CD8-positive, alpha-beta memory T cell (primary cell): ENCODE measurements at regions not wholly inside any gene's neighbourhood (a gene's known extent, or its start where the extent isn't known, plus 50 kb on each side); places are given as distances from the start of the nearest gene placed in this dataset.

ENCODE experiments used
- CTCF ChIA-PET: fragments of 350-600 bp; sonication (Branson Sonifier 250); formaldehyde crosslinking; loops from one replicate; lab custom pipeline; 2021; ENCODE audit warnings: antibody characterized with exemption; lab: Charles Lee
- POLR2A ChIA-PET: fragments of 350-600 bp; sonication (Branson Sonifier 250); formaldehyde crosslinking; loops from one replicate; lab custom pipeline; 2021; ENCODE audit warnings: antibody characterized with exemption; lab: Charles Lee
- DNase-seq, 5 donors: peaks; one replicate each; pipeline versions ENCODE4 v3.0.0 to v3.0.0-alpha.2; 2020 to 2022; ENCODE audit warnings: mixed read lengths in 1 of 5
- H3K27ac ChIP-seq: one replicate; pipeline ENCODE4 v1.7.0; 2013; ENCODE audit warnings: low read depth, mild to moderate bottlenecking, low read length, moderate library complexity
- H3K27me3 ChIP-seq: 2 replicates; pipeline ENCODE4 v1.7.0; 2013; ENCODE audit warnings: low read length, mild to moderate bottlenecking; ENCODE audit not compliant: insufficient read depth, poor library complexity, severe bottlenecking
- H3K36me3 ChIP-seq: 2 replicates; pipeline ENCODE4 v1.7.0; 2013; ENCODE audit warnings: mild to moderate bottlenecking, low read length, moderate library complexity; ENCODE audit not compliant: insufficient read depth
- H3K4me1 ChIP-seq: 2 replicates; pipeline ENCODE4 v1.7.0; 2013; ENCODE audit warnings: mild to moderate bottlenecking, low read length, moderate library complexity; ENCODE audit not compliant: insufficient read depth
- H3K4me3 ChIP-seq: 2 replicates; pipeline ENCODE4 v1.7.0; 2013; ENCODE audit warnings: mild to moderate bottlenecking, low read length
- H3K9me3 ChIP-seq: 2 replicates; pipeline ENCODE4 v1.7.0; 2013; ENCODE audit warnings: mild to moderate bottlenecking, low read length
- H3K27ac Mint-ChIP-seq, 8 donors: one replicate each; pipeline ENCODE4 v1.8.0; 2020 to 2021; ENCODE audit warnings: mixed read lengths in 8 of 8, mild to moderate bottlenecking in 6 of 8, inconsistent platforms in 3 of 8, moderate library complexity in 3 of 8
- H3K27me3 Mint-ChIP-seq, 2 donors: one replicate each; pipeline ENCODE4 v1.8.0; 2020 to 2021; ENCODE audit warnings: mixed read lengths in 2 of 2, mild to moderate bottlenecking in 1 of 2, moderate library complexity in 1 of 2
- H3K36me3 Mint-ChIP-seq, 3 donors: one replicate each; pipeline ENCODE4 v1.8.0; 2020 to 2021; ENCODE audit warnings: mixed read lengths in 3 of 3, inconsistent platforms in 1 of 3, mild to moderate bottlenecking in 1 of 3
- H3K4me1 Mint-ChIP-seq, 3 donors: one replicate each; pipeline ENCODE4 v1.8.0; 2020 to 2021; ENCODE audit warnings: mixed read lengths in 3 of 3, inconsistent platforms in 1 of 3, mild to moderate bottlenecking in 1 of 3
- H3K4me3 Mint-ChIP-seq, 7 donors: one replicate each; pipeline ENCODE4 v1.8.0; 2020 to 2021; ENCODE audit warnings: mixed read lengths in 7 of 7, mild to moderate bottlenecking in 6 of 7, moderate library complexity in 4 of 7, inconsistent platforms in 2 of 7
- H3K9me3 Mint-ChIP-seq, 5 donors: one replicate each; pipeline ENCODE4 v1.8.0; 2020 to 2022; ENCODE audit warnings: mixed read lengths in 5 of 5, mild to moderate bottlenecking in 3 of 5, moderate library complexity in 2 of 5, inconsistent platforms in 1 of 5

GRCh38 chr10:114767101-114767985 is 54.2 kb upstream of the FHIP2A start:
- H3K27me3 Mint-ChIP-seq = peaks cover 19 to 26% of the 10 kb centered on the region in 2 donors
- CTCF ChIA-PET = no interaction called here
- peak overlapping the region in 3 of 8 donors; percentile 41 to 81 (median 51) for H3K27ac Mint-ChIP-seq
- no peaks in the 10 kb centered on the region for H3K36me3 Mint-ChIP-seq
- H3K9me3 Mint-ChIP-seq = no peaks in the 10 kb centered on the region
- peak in 3 of 5 donors; percentile 2 to 47 (median 11) for DNase-seq
- H3K36me3 ChIP-seq = no peaks in the 10 kb centered on the region
- peak overlapping the region; percentile 57 to 82 (median 78) for H3K4me3 Mint-ChIP-seq
- H3K4me1 ChIP-seq = peaks cover 14% of the 10 kb centered on the region
- peak overlapping the region; percentile 38 for H3K4me3 ChIP-seq
- H3K4me1 Mint-ChIP-seq = peaks cover 18 to 26% (median 20%) of the 10 kb centered on the region in 3 donors
- POLR2A ChIA-PET = no interaction called here
- H3K27me3 ChIP-seq = peaks cover 13% of the 10 kb centered on the region
- H3K27ac ChIP-seq = no peak overlapping the region
- H3K9me3 ChIP-seq = no peaks in the 10 kb centered on the region

GRCh38 chr10:114767986-114768821 is 53.4 kb upstream of the FHIP2A start:
- Histone ChIP-seq H3K4me1 (peaks cover 14% of the 10 kb centered on the region), H3K9me3 (no peaks in the 10 kb centered on the region), H3K27ac (no peak overlapping the region), H3K36me3 (no peaks in the 10 kb centered on the region), H3K4me3 (no peak overlapping the region), H3K27me3 (peaks cover 13% of the 10 kb centered on the region)
- POLR2A ChIA-PET = no interaction called here
- CTCF ChIA-PET = no interaction called here
- Mint-ChIP-seq H3K36me3 (no peaks in the 10 kb centered on the region), H3K4me1 (peaks cover 18 to 26% (median 24%) of the 10 kb centered on the region in 3 donors), H3K9me3 (no peaks in the 10 kb centered on the region), H3K27ac (peak overlapping the region in 3 of 8 donors; percentile 26 to 79 (median 45)), H3K27me3 (peaks cover 19 to 21% of the 10 kb centered on the region in 2 donors), H3K4me3 (peak overlapping the region; percentile 66 to 87 (median 77))
- peak in 1 of 5 donors; percentile 3 for DNase-seq

- H3K36me3 Mint-ChIP-seq = no peaks in the 10 kb centered on the region
- no peak for DNase-seq
- H3K27ac Mint-ChIP-seq = peak overlapping the region in 4 of 8 donors; percentile 9 to 84 (median 53)
- Histone ChIP-seq H3K27me3 (peaks cover 13% of the 10 kb centered on the region), H3K4me3 (no peak overlapping the region), H3K27ac (no peak overlapping the region), H3K4me1 (peaks cover 14% of the 10 kb centered on the region), H3K36me3 (no peaks in the 10 kb centered on the region), H3K9me3 (no peaks in the 10 kb centered on the region)
- CTCF ChIA-PET = interaction anchor here (0.6 kb wide), 1 partner anchor 16 kb away, joined by 3 read pairs; no protein-coding TSS in a partner anchor
- H3K4me1 Mint-ChIP-seq = peaks cover 18 to 26% (median 25%) of the 10 kb centered on the region in 3 donors
- POLR2A ChIA-PET = no interaction called here
- peaks cover 12 to 15% of the 10 kb centered on the region in 2 donors for H3K27me3 Mint-ChIP-seq
- no peaks in the 10 kb centered on the region for H3K9me3 Mint-ChIP-seq
- peak overlapping the region in 5 of 7 donors; percentile 4 to 46 (median 22) for H3K4me3 Mint-ChIP-seq
These were observed 51.6 kb upstream of the FHIP2A start for GRCh38 chr10:114770009-114770408.

- Histone ChIP-seq H3K27ac (no peak overlapping the region), H3K4me3 (no peak overlapping the region), H3K36me3 (no peaks in the 10 kb centered on the region), H3K4me1 (peaks cover 14% of the 10 kb centered on the region), H3K27me3 (peaks cover 12% of the 10 kb centered on the region), H3K9me3 (no peaks in the 10 kb centered on the region)
- DNase-seq = no peak
- ChIA-PET CTCF (no interaction called here), POLR2A (no interaction called here)
- H3K36me3 Mint-ChIP-seq = no peaks in the 10 kb centered on the region
- no peak overlapping the region for H3K27ac Mint-ChIP-seq
- peaks cover 3 to 7% of the 10 kb centered on the region in 2 donors for H3K27me3 Mint-ChIP-seq
- H3K4me1 Mint-ChIP-seq = peaks cover 18 to 26% (median 25%) of the 10 kb centered on the region in 3 donors
- H3K9me3 Mint-ChIP-seq = no peaks in the 10 kb centered on the region
- no peak overlapping the region for H3K4me3 Mint-ChIP-seq
These were observed 50.4 kb upstream of the FHIP2A start for GRCh38 chr10:114771157-114771556.

- ChIA-PET CTCF (no interaction called here), POLR2A (no interaction called here)
- Histone ChIP-seq H3K4me3 (no peak overlapping the region), H3K27ac (no peak overlapping the region), H3K27me3 (peaks cover 6% of the 10 kb centered on the region), H3K9me3 (no peaks in the 10 kb centered on the region), H3K36me3 (no peaks in the 10 kb centered on the region), H3K4me1 (peaks cover 9% of the 10 kb centered on the region)
- Mint-ChIP-seq H3K27ac (peak overlapping the region in 1 of 8 donors; percentile 34), H3K27me3 (peaks cover 1 to 5% of the 10 kb centered on the region in 2 donors), H3K36me3 (no peaks in the 10 kb centered on the region), H3K4me1 (peaks cover 16 to 24% (median 23%) of the 10 kb centered on the region in 3 donors), H3K4me3 (no peak overlapping the region), H3K9me3 (no peaks in the 10 kb centered on the region)
- no peak for DNase-seq
These were observed 49.8 kb upstream of the FHIP2A start for GRCh38 chr10:114771749-114772148.
